Retinal pigment epithelial cell (primary cell): ENCODE measurements at regions not wholly inside any gene's neighbourhood (a gene's known extent, or its start where the extent isn't known, plus 50 kb on each side); places are given as distances from the start of the nearest gene placed in this dataset.

Experiments
- DNase-seq: peaks from one replicate; pipeline ENCODE4 v3.0.0-alpha.2; 2010; ENCODE audit warnings: low read depth
- H3K4me3 ChIP-seq: 2 replicates; pipeline ENCODE4 v1.5.1; 2011; ENCODE audit warnings: mild to moderate bottlenecking, low read length, control low read depth, moderate library complexity
- TF ChIP-seq, protein P1 (sequence below): conservative IDR thresholded peaks from 2 replicates; pipeline ENCODE4 v1.5.1; 2011; ENCODE audit warnings: low read depth, low read length, control low read depth, inconsistent platforms

DNA sequence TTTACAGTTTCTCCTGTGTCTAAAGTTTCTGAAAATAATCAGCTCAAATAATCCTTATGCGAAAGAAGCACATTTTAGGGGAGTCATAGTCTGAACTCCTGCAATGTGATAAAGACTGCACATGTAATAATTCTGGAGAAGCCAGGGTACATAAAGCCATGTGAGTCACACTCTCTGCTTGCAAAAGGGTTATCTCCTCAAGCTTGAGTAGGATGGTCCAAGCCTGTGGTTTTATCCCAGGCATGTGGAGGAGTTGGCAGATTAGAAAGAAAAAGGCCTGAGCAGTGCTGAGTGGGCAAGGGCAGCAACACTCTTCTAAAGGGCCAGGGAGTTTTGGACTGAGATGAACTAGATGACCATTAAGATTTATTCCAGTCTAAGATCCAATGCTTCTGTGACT is 220.4 kb downstream of the RHOU start:
- DNase-seq, result no peak
- H3K4me3 ChIP-seq, result no peak overlapping the region
- TF ChIP-seq, protein P1, sequence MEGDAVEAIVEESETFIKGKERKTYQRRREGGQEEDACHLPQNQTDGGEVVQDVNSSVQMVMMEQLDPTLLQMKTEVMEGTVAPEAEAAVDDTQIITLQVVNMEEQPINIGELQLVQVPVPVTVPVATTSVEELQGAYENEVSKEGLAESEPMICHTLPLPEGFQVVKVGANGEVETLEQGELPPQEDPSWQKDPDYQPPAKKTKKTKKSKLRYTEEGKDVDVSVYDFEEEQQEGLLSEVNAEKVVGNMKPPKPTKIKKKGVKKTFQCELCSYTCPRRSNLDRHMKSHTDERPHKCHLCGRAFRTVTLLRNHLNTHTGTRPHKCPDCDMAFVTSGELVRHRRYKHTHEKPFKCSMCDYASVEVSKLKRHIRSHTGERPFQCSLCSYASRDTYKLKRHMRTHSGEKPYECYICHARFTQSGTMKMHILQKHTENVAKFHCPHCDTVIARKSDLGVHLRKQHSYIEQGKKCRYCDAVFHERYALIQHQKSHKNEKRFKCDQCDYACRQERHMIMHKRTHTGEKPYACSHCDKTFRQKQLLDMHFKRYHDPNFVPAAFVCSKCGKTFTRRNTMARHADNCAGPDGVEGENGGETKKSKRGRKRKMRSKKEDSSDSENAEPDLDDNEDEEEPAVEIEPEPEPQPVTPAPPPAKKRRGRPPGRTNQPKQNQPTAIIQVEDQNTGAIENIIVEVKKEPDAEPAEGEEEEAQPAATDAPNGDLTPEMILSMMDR, result no peak

DNA sequence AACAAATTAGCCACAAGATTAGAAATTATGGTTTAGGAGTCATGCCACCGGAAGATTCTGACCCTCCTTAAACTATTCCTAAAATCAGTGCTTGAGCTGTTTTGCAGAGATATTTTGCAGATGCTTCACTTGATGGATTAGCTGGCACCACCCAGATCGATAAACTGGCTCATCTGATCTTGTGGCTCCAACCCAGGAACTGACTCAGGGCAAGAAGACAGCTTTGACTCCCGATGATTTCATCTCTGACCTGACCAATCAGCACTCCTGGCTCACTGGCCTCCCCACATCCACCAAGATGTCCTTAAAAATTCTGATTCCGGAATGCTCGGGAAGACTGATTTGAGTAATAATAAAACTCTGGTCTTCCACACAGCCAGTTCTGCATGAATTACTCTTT is 221.6 kb downstream of the RHOU start:
- TF ChIP-seq, protein P1, result no peak
- no peak overlapping the region for H3K4me3 ChIP-seq
- no peak for DNase-seq

DNA sequence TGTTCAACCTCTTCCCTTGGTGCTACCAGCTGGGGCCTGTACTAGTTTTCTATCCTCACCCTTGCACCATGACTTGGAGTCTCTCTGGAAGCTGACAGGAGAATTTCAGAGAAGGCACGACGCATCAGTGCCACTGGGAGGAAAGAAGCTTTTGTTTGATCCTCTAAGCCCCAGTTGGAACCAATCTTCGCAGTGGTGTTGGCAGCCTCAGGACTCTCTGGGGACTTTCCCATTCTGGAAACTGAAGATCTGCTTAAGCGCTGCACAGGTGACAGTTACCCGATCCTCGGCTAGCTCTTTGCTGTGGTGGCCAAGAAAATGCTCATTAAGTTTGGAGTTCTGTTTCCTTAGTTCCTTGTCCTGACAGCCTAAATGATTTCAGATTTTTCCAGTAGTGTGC is 222.3 kb downstream of the RHOU start:
- TF ChIP-seq, protein P1, result no peak
- H3K4me3 ChIP-seq, result no peak overlapping the region

DNA sequence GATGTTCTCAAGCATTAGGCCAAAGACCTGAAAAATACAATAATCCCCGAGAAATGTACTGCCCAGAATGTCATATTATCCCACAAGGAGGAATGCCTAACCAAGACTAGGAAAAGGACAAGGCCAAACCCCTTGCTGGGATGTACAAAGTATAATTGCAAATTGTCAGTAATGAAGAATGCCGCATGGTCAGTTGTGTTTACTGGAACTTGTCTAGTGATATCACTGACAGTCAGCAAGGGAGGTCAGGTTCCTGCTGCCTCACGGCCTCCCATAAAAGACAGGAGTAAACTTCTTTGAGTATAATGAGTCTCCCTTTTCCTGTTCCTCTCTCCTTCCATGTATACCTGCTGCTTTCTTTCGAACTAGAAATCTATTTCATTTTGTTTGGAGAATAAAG is 222.8 kb downstream of the RHOU start:
- no peak overlapping the region for H3K4me3 ChIP-seq
- no peak for DNase-seq
- TF ChIP-seq, protein P1, result no peak

More for the DNA sequence above, 222.3 kb downstream of the RHOU start:
- no peak for DNase-seq

DNA sequence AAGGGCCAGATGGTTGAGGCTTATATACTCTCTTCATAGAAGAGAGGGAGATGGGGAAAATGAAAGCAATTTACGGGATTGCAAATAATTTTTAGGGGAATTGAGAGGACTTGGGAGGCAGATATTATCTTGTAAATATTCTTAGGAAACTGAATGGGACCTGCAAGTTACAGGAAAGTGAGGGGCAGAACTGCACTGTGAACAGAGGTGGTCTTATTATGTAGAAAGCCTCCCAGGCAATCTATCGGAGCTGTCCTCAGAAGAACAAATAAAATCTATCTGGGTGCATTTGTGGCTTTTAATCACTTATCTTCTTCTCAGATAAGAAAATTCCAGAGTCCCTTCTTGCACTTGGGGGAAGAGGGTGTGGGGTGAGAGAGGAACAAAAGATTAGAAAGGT is 223.5 kb downstream of the RHOU start:
- TF ChIP-seq, protein P1, result no peak
- H3K4me3 ChIP-seq, result no peak overlapping the region
- DNase-seq, result no peak

DNA sequence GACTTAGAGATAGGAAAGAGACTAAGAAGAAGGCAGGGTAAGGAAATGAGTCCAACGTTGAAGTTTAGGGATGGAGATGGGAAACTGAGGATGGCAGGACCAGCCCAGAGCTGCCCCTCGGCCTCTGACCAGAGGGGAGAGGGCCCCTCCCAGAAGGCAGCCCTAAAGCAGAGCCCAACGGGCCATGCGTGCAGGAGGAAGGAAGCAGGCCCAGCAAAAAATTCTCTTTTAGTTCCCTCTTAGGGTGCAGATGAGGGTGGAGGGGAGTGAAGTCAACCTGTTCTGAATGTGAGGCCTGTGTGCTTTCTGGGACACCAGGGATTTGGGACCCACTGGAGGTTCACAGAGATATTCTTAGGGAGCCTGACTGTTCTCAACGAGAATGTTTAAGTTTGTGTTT is 225.4 kb downstream of the RHOU start:
- no peak overlapping the region for H3K4me3 ChIP-seq
- no peak for DNase-seq
- TF ChIP-seq, protein P1, result no peak

DNA sequence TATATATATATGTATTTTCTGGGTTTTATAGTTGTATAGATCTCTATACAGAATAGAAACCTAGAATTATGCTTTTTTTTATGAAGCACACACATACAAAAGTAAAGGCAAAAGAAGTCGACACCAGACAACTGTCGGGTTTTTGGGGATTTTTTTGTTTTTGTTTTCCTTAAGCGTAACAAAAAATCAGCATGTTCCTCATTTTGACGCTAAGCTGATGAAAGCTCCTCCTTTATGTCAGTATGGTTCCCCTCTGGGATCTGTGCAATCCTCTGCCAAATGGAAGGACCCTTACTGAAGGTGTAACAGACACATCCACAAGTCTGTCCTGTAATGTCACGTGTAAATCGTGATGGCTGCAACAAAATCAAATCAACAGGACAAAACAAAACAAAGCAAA is 226.2 kb downstream of the RHOU start:
- no peak overlapping the region for H3K4me3 ChIP-seq
- TF ChIP-seq, protein P1, result no peak
- DNase-seq, result no peak
